IMR-90 (cell line): ENCODE measurements at regions not wholly inside any gene's neighbourhood (a gene's known extent, or its start where the extent isn't known, plus 50 kb on each side); places are given as distances from the start of the nearest gene placed in this dataset.

Source experiments
- ATAC-seq: fragments of 200-7000 bp; cut with Tn5 transposase; 2 replicates; pipeline ENCODE4 v1.9.1; 2020; ENCODE audit warnings: low read depth, mild to moderate bottlenecking, moderate library complexity
- BruUV-seq: library from RNA; stranded (reverse); fragments of 400-500 nt; replicated peaks from 2 replicates; lab custom pipeline; 2021; lab: Mats Ljungman, UMichigan
- CTCF ChIA-PET: fragments of 300-600 bp; formaldehyde crosslinking; extraction: SDS; loops from one replicate; lab custom pipeline; 2021; ENCODE audit warnings: antibody characterized with exemption; lab: Yijun Ruan, JAX
- POLR2A ChIA-PET: fragments of 300-600 bp; sonication (Branson Sonifier 250); formaldehyde crosslinking; loops from one replicate; lab custom pipeline; 2022; ENCODE audit warnings: antibody characterized with exemption; ENCODE audit not compliant: unreplicated experiment; lab: Charles Lee
- DNase-seq: peaks from one replicate; pipeline ENCODE4 v3.0.0; 2013
- H2AFZ ChIP-seq: replicated peaks from 2 replicates; pipeline ENCODE3; 2013; ENCODE audit warnings: low read length, mild to moderate bottlenecking; ENCODE audit not compliant: poor library complexity
- H2AK5ac ChIP-seq: 2 replicates; pipeline ENCODE4 v1.6.1; 2013; ENCODE audit warnings: low read depth, low read length, inconsistent platforms
- H2AK9ac ChIP-seq: replicated peaks from 2 replicates; pipeline ENCODE3; 2013; ENCODE audit warnings: mild to moderate bottlenecking, low read depth, low read length, moderate library complexity; ENCODE audit not compliant: poor library complexity
- H2BK120ac ChIP-seq: 2 replicates; pipeline ENCODE4 v1.6.1; 2013; ENCODE audit warnings: low read depth, low read length, inconsistent platforms
- H2BK15ac ChIP-seq: 3 replicates; pipeline ENCODE4 v1.6.1; 2013; ENCODE audit warnings: low read depth, low read length, inconsistent platforms
- H2BK20ac ChIP-seq: 2 replicates; pipeline ENCODE4 v1.6.1; 2013; ENCODE audit warnings: low read depth, mild to moderate bottlenecking, inconsistent platforms, low read length, moderate library complexity
- H2BK5ac ChIP-seq: 2 replicates; pipeline ENCODE4 v1.6.1; 2013; ENCODE audit warnings: mild to moderate bottlenecking, low read depth, low read length, inconsistent platforms; ENCODE audit not compliant: poor library complexity, severe bottlenecking
- H3K14ac ChIP-seq: replicated peaks from 2 replicates; pipeline ENCODE4 v1.6.1; 2013; ENCODE audit warnings: low read depth, low read length, inconsistent platforms
- H3K18ac ChIP-seq: 2 replicates; pipeline ENCODE4 v1.6.1; 2013; ENCODE audit warnings: low read depth, low read length, control low read depth
- H3K23ac ChIP-seq: 2 replicates; pipeline ENCODE4 v1.6.1; 2013; ENCODE audit warnings: low read depth, low read length, inconsistent platforms
- H3K27ac ChIP-seq: 2 replicates; pipeline ENCODE4 v1.5.1; 2013; ENCODE audit warnings: mild to moderate bottlenecking, control low read depth, low read length; ENCODE audit not compliant: insufficient read depth
- H3K27me3 ChIP-seq: 2 replicates; pipeline ENCODE4 v1.6.1; 2013; ENCODE audit warnings: low read length; ENCODE audit not compliant: control insufficient read depth, insufficient read depth
- H3K36me3 ChIP-seq: 2 replicates; pipeline ENCODE4 v1.6.1; 2013; ENCODE audit warnings: low read length, mixed read lengths; ENCODE audit not compliant: control insufficient read depth, insufficient read depth
- H3K4ac ChIP-seq: 2 replicates; pipeline ENCODE4 v1.6.1; 2013; ENCODE audit warnings: low read depth, low read length, inconsistent platforms
- H3K4me1 ChIP-seq: 2 replicates; pipeline ENCODE4 v1.6.1; 2013; ENCODE audit warnings: low read length, mixed read lengths; ENCODE audit not compliant: control insufficient read depth, insufficient read depth
- H3K4me2 ChIP-seq: 2 replicates; pipeline ENCODE4 v1.6.1; 2013; ENCODE audit warnings: low read depth, mild to moderate bottlenecking, control low read depth, low read length, moderate library complexity
- H3K4me3 ChIP-seq: 2 replicates; pipeline ENCODE4 v1.5.1; 2013; ENCODE audit warnings: low read depth, mild to moderate bottlenecking, control low read depth, low read length, moderate library complexity; ENCODE audit not compliant: insufficient read depth
- H3K56ac ChIP-seq: 2 replicates; pipeline ENCODE4 v1.6.1; 2013; ENCODE audit warnings: low read length, inconsistent platforms; ENCODE audit not compliant: insufficient read depth; ENCODE audit errors: extremely low read depth
- H3K79me1 ChIP-seq, 2 experiments: 2 replicates each; pipeline ENCODE4 v1.6.1; 2013; ENCODE audit warnings: low read length in 2 of 2, inconsistent platforms in 1 of 2, low read depth in 1 of 2
- H3K9ac ChIP-seq: 2 replicates; pipeline ENCODE4 v1.6.1; 2013; ENCODE audit warnings: low read depth, low read length, control low read depth
- H3K9me1 ChIP-seq: 2 replicates; pipeline ENCODE4 v1.6.1; 2013; ENCODE audit warnings: low read length, inconsistent platforms; ENCODE audit not compliant: insufficient read depth
- H3K9me3 ChIP-seq: 2 replicates; pipeline ENCODE4 v1.6.1; 2013; ENCODE audit warnings: low read length; ENCODE audit not compliant: control insufficient read depth, insufficient read depth
- H4K20me1 ChIP-seq: 2 replicates; pipeline ENCODE4 v1.6.1; 2013; ENCODE audit warnings: low read length, inconsistent platforms; ENCODE audit not compliant: insufficient read depth
- H4K5ac ChIP-seq: 2 replicates; pipeline ENCODE4 v1.6.1; 2013; ENCODE audit warnings: mild to moderate bottlenecking, low read depth, low read length, control low read depth
- H4K8ac ChIP-seq, 2 experiments: 2 replicates each; pipeline ENCODE4 v1.6.1; 2013; ENCODE audit warnings: low read depth in 2 of 2, low read length in 2 of 2, control low read depth in 1 of 2, inconsistent platforms in 1 of 2
- H4K91ac ChIP-seq: 2 replicates; pipeline ENCODE4 v1.6.1; 2013; ENCODE audit warnings: low read depth, low read length, inconsistent platforms; ENCODE audit not compliant: insufficient read depth
- BHLHE40 ChIP-seq: fragments of 150-350 bp; IDR thresholded peaks from 2 replicates; pipeline ENCODE4 v1.6.1; 2016; ENCODE audit warnings: mild to moderate bottlenecking, low read depth, low read length
- CEBPB ChIP-seq: IDR thresholded peaks from 2 replicates; pipeline ENCODE4 v1.6.1; 2012; ENCODE audit warnings: low read depth, low read length, improper control_type of control experiment
- CHD1 ChIP-seq: IDR thresholded peaks from 2 replicates; pipeline ENCODE4 v1.6.1; 2012; ENCODE audit warnings: low read depth, low read length, improper control_type of control experiment
- FOS ChIP-seq: fragments of 150-350 bp; IDR thresholded peaks from 2 replicates; pipeline ENCODE4 v1.6.1; 2016; ENCODE audit warnings: low read depth, low read length
- MAFK ChIP-seq: IDR thresholded peaks from 2 replicates; pipeline ENCODE4 v1.6.1; 2012; ENCODE audit warnings: low read depth, low read length, improper control_type of control experiment
- MAZ ChIP-seq: IDR thresholded peaks from 2 replicates; pipeline ENCODE4 v1.6.1; 2012; ENCODE audit warnings: low read depth, mild to moderate bottlenecking, low read length, improper control_type of control experiment, moderate library complexity, borderline replicate concordance
- MXI1 ChIP-seq: IDR thresholded peaks from 2 replicates; pipeline ENCODE4 v1.6.1; 2012; ENCODE audit warnings: low read depth, mild to moderate bottlenecking, low read length, moderate library complexity, borderline replicate concordance
- NFE2L2 ChIP-seq: fragments of 150-350 bp; IDR thresholded peaks from 2 replicates; pipeline ENCODE4 v1.6.1; 2016; ENCODE audit warnings: low read depth, mild to moderate bottlenecking, low read length
- POLR2A ChIP-seq: IDR thresholded peaks from 2 replicates; pipeline ENCODE4 v1.6.1; 2012; ENCODE audit warnings: mild to moderate bottlenecking, low read depth, low read length
- RAD21 ChIP-seq: IDR thresholded peaks from 2 replicates; pipeline ENCODE4 v1.6.1; 2012; ENCODE audit warnings: low read length, improper control_type of control experiment
- RCOR1 ChIP-seq: IDR thresholded peaks from 2 replicates; pipeline ENCODE4 v1.6.1; 2012; ENCODE audit warnings: mild to moderate bottlenecking, low read length, improper control_type of control experiment; ENCODE audit not compliant: insufficient replicate concordance
- WGBS, 2 experiments: methylation state at CpG; one replicate each; pipeline versions ENCODE4 v1.1.5 to v1.1.7; 2013; ENCODE audit warnings: missing lambda C conversion rate in 2 of 2; ENCODE audit not compliant: insufficient read length in 1 of 2; ENCODE audit errors: extremely low coverage in 2 of 2; 5-methylcytosine and 5-hydroxymethylcytosine counted together
- dilution Hi-C: fragments of 300-500 bp; cut with HindIII; formaldehyde crosslinking; loops from one replicate; pipeline ENCODE4 v1.14.3; 2018; ENCODE audit warnings: low sequenced_read_pairs; ENCODE audit not compliant: unreplicated experiment
- in situ Hi-C: fragments of 300-500 bp; cut with MboI; formaldehyde crosslinking; loops from 3 replicates; pipeline ENCODE4 v1.14.3; 2019; ENCODE audit warnings: low sequenced_read_pairs, inconsistent platforms, mixed read lengths
- intact Hi-C: fragments of 100-400 bp; cut with micrococcal nuclease; formaldehyde crosslinking; loops from 2 replicates; pipeline ENCODE4 v1.10.0; 2022
- TF ChIP-seq, protein P1 (sequence below): fragments of 150-350 bp; IDR thresholded peaks from 2 replicates; pipeline ENCODE4 v1.6.1; 2017; ENCODE audit warnings: mild to moderate bottlenecking, antibody characterized with exemption, low read length, low read depth
- TF ChIP-seq, protein P2 (sequence below): fragments of 150-350 bp; IDR thresholded peaks from 2 replicates; pipeline ENCODE4 v1.6.1; 2016; ENCODE audit warnings: low read depth, mild to moderate bottlenecking, low read length, moderate library complexity, borderline replicate concordance
- TF ChIP-seq, protein P3 (sequence below): conservative IDR thresholded peaks from 2 replicates; pipeline ENCODE4 v1.5.1; 2012; ENCODE audit warnings: mild to moderate bottlenecking, low read depth, low read length, improper control_type of control experiment

DNA sequence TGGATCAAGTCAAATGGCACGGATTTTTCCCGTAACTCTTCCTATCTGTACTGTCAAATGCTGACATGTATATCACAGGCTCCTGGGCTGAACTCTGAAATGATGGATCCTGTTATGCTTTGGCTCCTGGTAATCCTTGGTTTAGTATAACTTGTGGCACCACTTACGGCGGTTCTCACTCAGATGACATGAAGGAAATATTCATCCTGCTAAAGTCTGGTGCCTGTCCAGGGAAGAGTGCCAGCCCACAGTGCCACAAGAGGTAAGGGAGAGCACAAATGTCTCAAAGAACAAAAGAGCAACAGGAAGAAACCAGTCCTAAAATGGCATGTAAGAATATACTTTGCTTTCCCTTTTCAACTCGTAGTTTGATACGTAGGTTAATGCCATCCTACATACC is 93.1 kb upstream of the TAB2 start:
- Histone ChIP-seq H3K4ac (no peak overlapping the region), H4K91ac (no peak overlapping the region), H3K27me3 (peaks cover 8% of the 10 kb centered on the region), H3K4me2 (no peak overlapping the region), H2AK9ac (no peak overlapping the region), H3K23ac (no peak overlapping the region), H3K14ac (no peak overlapping the region), H4K5ac (no peak overlapping the region), H2BK120ac (no peak overlapping the region), H4K20me1 (no peaks in the 10 kb centered on the region), H3K4me1 (no peaks in the 10 kb centered on the region; the same call in 1 of the 2 replicates), H4K8ac (no peak overlapping the region), H3K36me3 (no peaks in the 10 kb centered on the region), H3K9me3 (no peaks in the 10 kb centered on the region), H3K4me3 (no peak overlapping the region), H2AK5ac (no peak overlapping the region), H3K56ac (no peak overlapping the region), H2BK20ac (no peak overlapping the region), H3K9ac (no peak overlapping the region), H3K79me1 (no peaks in the 10 kb centered on the region), H2AFZ (no peak overlapping the region), H3K9me1 (no peaks in the 10 kb centered on the region; the same call in 1 of the 2 replicates), H3K27ac (no peak overlapping the region), H3K18ac (no peak overlapping the region), H2BK15ac (no peak overlapping the region), H2BK5ac (no peak overlapping the region)
- dilution Hi-C loops (no loop called here), intact Hi-C loops (no loop called here), in situ Hi-C loops (no loop called here)
- BruUV-seq, result no TSS peak
- ChIA-PET CTCF (no interaction called here), POLR2A (no interaction called here)
- DNase-seq, result no peak
- no peak for ATAC-seq
- no peak for TF ChIP-seq CHD1
- TF ChIP-seq MXI1, result no peak
- TF ChIP-seq, protein P1, sequence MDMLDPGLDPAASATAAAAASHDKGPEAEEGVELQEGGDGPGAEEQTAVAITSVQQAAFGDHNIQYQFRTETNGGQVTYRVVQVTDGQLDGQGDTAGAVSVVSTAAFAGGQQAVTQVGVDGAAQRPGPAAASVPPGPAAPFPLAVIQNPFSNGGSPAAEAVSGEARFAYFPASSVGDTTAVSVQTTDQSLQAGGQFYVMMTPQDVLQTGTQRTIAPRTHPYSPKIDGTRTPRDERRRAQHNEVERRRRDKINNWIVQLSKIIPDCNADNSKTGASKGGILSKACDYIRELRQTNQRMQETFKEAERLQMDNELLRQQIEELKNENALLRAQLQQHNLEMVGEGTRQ, result no peak
- TF ChIP-seq MAZ, result no peak
- TF ChIP-seq RCOR1, result no peak
- TF ChIP-seq CEBPB, result no peak
- no peak for TF ChIP-seq FOS
- no peak for TF ChIP-seq RAD21
- TF ChIP-seq MAFK, result no peak
- no peak for TF ChIP-seq POLR2A
- TF ChIP-seq, protein P2, sequence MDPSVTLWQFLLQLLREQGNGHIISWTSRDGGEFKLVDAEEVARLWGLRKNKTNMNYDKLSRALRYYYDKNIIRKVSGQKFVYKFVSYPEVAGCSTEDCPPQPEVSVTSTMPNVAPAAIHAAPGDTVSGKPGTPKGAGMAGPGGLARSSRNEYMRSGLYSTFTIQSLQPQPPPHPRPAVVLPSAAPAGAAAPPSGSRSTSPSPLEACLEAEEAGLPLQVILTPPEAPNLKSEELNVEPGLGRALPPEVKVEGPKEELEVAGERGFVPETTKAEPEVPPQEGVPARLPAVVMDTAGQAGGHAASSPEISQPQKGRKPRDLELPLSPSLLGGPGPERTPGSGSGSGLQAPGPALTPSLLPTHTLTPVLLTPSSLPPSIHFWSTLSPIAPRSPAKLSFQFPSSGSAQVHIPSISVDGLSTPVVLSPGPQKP, result no peak
- no peak for TF ChIP-seq NFE2L2
- TF ChIP-seq BHLHE40, result no peak
- TF ChIP-seq, protein P3, sequence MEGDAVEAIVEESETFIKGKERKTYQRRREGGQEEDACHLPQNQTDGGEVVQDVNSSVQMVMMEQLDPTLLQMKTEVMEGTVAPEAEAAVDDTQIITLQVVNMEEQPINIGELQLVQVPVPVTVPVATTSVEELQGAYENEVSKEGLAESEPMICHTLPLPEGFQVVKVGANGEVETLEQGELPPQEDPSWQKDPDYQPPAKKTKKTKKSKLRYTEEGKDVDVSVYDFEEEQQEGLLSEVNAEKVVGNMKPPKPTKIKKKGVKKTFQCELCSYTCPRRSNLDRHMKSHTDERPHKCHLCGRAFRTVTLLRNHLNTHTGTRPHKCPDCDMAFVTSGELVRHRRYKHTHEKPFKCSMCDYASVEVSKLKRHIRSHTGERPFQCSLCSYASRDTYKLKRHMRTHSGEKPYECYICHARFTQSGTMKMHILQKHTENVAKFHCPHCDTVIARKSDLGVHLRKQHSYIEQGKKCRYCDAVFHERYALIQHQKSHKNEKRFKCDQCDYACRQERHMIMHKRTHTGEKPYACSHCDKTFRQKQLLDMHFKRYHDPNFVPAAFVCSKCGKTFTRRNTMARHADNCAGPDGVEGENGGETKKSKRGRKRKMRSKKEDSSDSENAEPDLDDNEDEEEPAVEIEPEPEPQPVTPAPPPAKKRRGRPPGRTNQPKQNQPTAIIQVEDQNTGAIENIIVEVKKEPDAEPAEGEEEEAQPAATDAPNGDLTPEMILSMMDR, result no peak
- WGBS, 2 experiments, result no CpG with 5 or more reads among the region's 6 CpGs
